Activated naive CD4-positive, alpha-beta T cell treated with anti-CD3 and anti-CD28 coated beads, Interleukin-2, amount 10 ng/mL, durations not matched to agents 7 days and 5 days (primary cell): ENCODE measurements at regions not wholly inside any gene's neighbourhood (a gene's known extent, or its start where the extent isn't known, plus 50 kb on each side); places are given as distances from the start of the nearest gene placed in this dataset.

Experiments
- CTCF ChIA-PET: fragments of 350-600 bp; sonication (Branson Sonifier 250); formaldehyde crosslinking; loops from one replicate; lab custom pipeline; 2021; ENCODE audit warnings: antibody characterized with exemption; lab: Charles Lee
- DNase-seq: peaks from one replicate; pipeline ENCODE4 v3.0.0-alpha.2; 2020
- H3K27ac Mint-ChIP-seq: one replicate; pipeline ENCODE4 v1.8.0; 2021; ENCODE audit warnings: mild to moderate bottlenecking, moderate library complexity, mixed read lengths
- H3K27me3 Mint-ChIP-seq: one replicate; pipeline ENCODE4 v1.8.0; 2021; ENCODE audit warnings: mild to moderate bottlenecking, mixed read lengths
- H3K36me3 Mint-ChIP-seq: one replicate; pipeline ENCODE4 v1.8.0; 2021; ENCODE audit warnings: mixed read lengths
- H3K4me1 Mint-ChIP-seq: one replicate; pipeline ENCODE4 v1.8.0; 2021; ENCODE audit warnings: mixed read lengths
- H3K4me3 Mint-ChIP-seq: one replicate; pipeline ENCODE4 v1.8.0; 2021; ENCODE audit warnings: mild to moderate bottlenecking, moderate library complexity, mixed read lengths
- H3K9me3 Mint-ChIP-seq: one replicate; pipeline ENCODE4 v1.8.0; 2021; ENCODE audit warnings: mixed read lengths

DNA sequence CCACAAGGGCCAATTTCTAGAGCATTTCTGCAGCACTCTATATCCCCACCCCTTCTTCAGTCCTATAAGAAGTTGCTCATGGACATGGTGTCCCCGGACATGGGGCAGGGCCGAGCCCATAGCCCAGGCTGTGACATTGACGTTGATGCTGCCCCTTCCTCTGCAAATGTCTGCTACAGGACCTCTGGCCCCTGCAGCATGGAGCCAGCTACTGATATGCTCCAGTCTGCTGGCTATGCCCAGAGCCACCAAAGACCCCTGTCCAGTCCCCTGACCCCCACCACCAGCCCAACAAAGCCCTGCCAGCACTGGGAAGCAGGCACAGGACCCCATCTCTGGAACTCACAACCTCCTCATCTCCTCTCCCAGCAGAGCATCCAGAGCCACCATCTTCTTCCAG, 120.1 kb upstream of the SMAD3 start:
- Mint-ChIP-seq H3K4me3 (no peak overlapping the region), H3K27ac (peak overlapping the region; percentile 8), H3K36me3 (no peaks in the 10 kb centered on the region), H3K9me3 (no peaks in the 10 kb centered on the region), H3K4me1 (peaks cover 13% of the 10 kb centered on the region), H3K27me3 (peaks cover 24% of the 10 kb centered on the region)
- no peak for DNase-seq
- CTCF ChIA-PET, result interaction anchor here (0.6 to 6.0 kb wide), 11 partner anchors 20 to 890 kb away, joined by 3 to 63 read pairs (median 6); no protein-coding TSS in a partner anchor

DNA sequence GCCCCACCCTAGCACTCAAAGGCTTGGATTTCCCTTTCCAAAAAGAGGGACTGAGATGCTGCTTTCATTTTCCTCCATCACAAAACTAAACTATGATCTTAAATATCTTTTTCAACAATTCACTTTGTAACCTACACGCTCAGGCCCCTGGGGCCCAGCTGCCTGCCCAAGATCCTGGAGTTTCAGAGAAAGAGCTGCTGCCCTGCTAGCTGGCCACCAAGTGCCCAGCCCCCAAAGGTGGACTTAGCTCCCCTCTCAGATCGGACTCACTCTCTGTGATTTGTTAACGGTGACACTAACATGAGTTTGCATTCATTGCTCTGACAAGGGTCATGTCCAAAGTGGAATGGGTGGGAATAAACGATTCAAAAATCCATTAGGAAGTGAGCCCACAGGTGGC, 119.6 kb upstream of the SMAD3 start:
- Mint-ChIP-seq H3K36me3 (no peaks in the 10 kb centered on the region), H3K27ac (no peak overlapping the region), H3K27me3 (peaks cover 29% of the 10 kb centered on the region), H3K4me3 (no peak overlapping the region), H3K4me1 (peaks cover 13% of the 10 kb centered on the region), H3K9me3 (no peaks in the 10 kb centered on the region)
- CTCF ChIA-PET, result interaction anchor here (0.6 to 6.0 kb wide), 16 partner anchors 17 to 889 kb away, joined by 3 to 63 read pairs (median 4); no protein-coding TSS in a partner anchor
- no peak for DNase-seq

DNA sequence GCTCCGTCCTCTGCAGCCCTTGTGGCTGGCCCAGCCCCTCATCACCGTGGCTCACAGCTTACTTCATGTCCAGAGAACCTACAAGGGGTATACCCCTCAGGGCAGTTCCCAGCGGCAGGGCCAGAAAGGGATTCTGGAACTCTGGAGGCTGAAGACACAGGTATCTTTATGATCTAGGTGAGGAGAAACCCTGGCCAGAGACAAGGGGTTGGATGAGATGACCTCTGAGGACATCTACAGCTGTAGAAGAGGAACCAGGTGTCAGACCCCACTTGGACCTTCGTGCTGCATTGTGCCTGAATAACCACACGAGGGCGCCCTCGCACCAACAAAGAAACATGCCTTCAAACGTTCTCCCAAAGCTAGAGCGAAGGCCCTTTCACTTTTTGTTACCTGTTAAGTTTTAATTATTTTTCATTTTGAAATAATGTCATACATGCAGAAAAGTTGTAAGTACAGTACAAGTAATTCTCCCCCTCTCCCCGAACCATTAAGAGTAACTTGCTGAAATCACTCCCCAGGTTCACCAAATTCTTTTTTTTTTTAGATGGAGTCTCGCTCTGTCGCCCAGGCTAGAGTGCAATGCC, 118.7 kb upstream of the SMAD3 start:
- no peak overlapping the region for H3K27ac Mint-ChIP-seq
- no peaks in the 10 kb centered on the region for H3K36me3 Mint-ChIP-seq
- H3K4me1 Mint-ChIP-seq, result peaks cover 13% of the 10 kb centered on the region
- CTCF ChIA-PET, result interaction anchor here (0.6 to 6.0 kb wide), 25 partner anchors 15 to 889 kb away, joined by 3 to 63 read pairs (median 3); no protein-coding TSS in a partner anchor
- H3K4me3 Mint-ChIP-seq, result no peak overlapping the region
- DNase-seq, result peak; percentile 80
- no peaks in the 10 kb centered on the region for H3K9me3 Mint-ChIP-seq
- H3K27me3 Mint-ChIP-seq, result peaks cover 25% of the 10 kb centered on the region

DNA sequence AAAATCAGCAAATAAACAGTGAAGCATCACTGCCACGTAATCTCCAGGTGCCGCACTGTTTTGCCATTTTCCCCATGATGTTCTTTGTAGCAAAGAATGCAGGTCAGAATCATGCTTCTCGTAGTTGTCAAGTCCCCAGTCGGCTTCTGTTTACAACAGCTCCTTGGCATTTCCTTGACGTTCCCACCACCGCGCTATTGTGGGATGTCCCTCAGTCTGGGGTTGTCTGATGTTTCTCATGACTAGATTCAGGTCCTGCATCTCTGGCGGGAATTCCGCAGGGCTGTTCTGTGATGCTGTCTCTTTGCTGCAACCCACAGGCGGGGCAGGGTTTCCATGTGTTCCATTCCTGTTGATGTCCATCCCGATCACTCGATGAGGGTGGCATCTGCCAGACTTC, 117.9 kb upstream of the SMAD3 start:
- H3K27ac Mint-ChIP-seq, result no peak overlapping the region
- peaks cover 13% of the 10 kb centered on the region for H3K4me1 Mint-ChIP-seq
- no peaks in the 10 kb centered on the region for H3K9me3 Mint-ChIP-seq
- H3K4me3 Mint-ChIP-seq, result no peak overlapping the region
- DNase-seq, result no peak
- H3K36me3 Mint-ChIP-seq, result no peaks in the 10 kb centered on the region
- CTCF ChIA-PET, result interaction anchor here (0.9 to 6.0 kb wide), 10 partner anchors 10 to 553 kb away, joined by 3 to 63 read pairs (median 4); no protein-coding TSS in a partner anchor
- peaks cover 25% of the 10 kb centered on the region for H3K27me3 Mint-ChIP-seq

DNA sequence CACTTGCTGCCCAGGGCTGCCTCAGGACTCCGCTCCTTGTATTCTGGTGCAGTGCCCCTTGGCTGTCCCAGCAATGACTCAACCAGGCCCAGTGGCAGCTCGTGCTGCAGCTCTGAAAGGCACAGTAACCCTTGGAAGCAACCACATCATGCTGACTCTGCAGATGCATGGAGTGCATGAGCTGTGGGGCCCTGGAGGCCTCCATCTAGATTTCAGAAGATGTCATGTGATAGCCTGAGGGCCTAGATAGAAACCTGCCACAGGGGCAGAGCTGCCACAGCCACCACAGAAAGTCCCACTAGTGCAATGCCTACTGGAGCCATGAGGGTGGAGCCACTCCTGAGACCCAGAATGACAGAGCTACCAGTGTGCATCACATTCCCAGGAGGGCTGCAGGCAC, 117.1 kb upstream of the SMAD3 start:
- H3K27me3 Mint-ChIP-seq, result peaks cover 30% of the 10 kb centered on the region
- H3K4me1 Mint-ChIP-seq, result peaks cover 13% of the 10 kb centered on the region
- CTCF ChIA-PET, result interaction anchor here (0.7 to 6.0 kb wide), 10 partner anchors 9 to 514 kb away, joined by 3 to 63 read pairs (median 4); partner anchors contain the start of gene SMAD3
- H3K9me3 Mint-ChIP-seq, result no peaks in the 10 kb centered on the region
- H3K27ac Mint-ChIP-seq, result no peak overlapping the region
- no peak overlapping the region for H3K4me3 Mint-ChIP-seq
- no peak for DNase-seq
- H3K36me3 Mint-ChIP-seq, result no peaks in the 10 kb centered on the region

DNA sequence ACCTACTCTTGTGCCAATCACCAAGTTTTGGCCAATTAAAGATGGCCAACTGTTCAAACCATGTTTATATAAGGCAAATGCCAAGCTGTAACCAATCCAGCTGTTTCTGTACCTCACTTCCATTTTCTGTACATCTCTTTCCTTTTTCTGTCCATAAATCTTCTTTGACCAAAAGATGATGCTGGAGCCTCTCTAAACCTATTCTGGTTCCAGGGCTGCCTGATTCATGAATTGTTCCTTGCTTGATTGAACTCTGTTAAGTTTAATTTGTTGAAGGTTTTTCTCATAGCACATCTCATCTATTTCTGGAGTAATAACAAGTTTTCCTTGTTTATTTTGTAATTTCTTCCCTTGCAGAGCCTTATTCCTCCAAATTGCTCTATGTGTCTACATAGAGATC, 115.3 kb upstream of the SMAD3 start:
- H3K27ac Mint-ChIP-seq, result no peak overlapping the region
- H3K4me3 Mint-ChIP-seq, result no peak overlapping the region
- peaks cover 13% of the 10 kb centered on the region for H3K4me1 Mint-ChIP-seq
- peaks cover 38% of the 10 kb centered on the region for H3K27me3 Mint-ChIP-seq
- CTCF ChIA-PET, result interaction anchor here (0.9 to 6.0 kb wide), 2 partner anchors 351 to 355 kb away, joined by 3 to 63 read pairs; no protein-coding TSS in a partner anchor
- no peak for DNase-seq
- H3K9me3 Mint-ChIP-seq, result no peaks in the 10 kb centered on the region
- no peaks in the 10 kb centered on the region for H3K36me3 Mint-ChIP-seq

DNA sequence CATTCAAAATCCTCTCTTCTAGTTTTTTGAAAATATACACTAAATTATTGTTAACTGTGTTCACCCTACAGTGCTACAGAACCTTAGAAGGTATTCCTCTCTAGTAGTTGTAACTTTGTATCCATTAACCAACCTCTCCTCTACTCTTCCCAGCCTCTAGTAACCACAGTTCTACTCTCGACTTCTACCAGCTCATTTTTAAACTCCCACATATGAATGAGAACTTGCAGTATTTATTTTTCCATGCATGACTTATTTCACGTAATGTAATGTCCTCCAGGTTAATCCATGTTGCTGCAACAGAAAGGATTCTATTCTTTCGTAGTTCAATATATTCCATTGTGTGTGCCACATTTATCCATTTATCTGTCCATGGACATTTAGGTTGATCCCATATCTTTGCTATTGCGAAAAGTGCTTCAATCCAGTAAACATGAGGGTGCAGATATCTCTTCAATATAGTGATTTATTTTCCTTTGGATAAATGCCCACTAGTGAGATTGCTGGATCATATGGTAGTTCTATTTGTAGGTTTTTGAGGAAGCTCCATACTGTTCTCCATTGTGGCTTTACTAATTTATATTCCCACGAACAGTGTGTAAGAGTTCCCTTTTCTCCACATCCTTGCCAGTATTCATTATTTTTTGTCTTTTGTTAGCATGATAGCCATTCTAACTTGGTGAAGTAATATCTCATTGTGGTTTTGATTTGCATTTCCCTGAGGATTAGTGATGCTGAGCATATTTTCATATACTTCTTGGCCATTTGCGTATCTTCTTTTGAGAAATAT, 113.7 kb upstream of the SMAD3 start:
- CTCF ChIA-PET, result no interaction called here
- Mint-ChIP-seq H3K27me3 (peaks cover 39% of the 10 kb centered on the region), H3K4me3 (no peak overlapping the region), H3K27ac (no peak overlapping the region), H3K4me1 (peaks cover 12% of the 10 kb centered on the region), H3K36me3 (no peaks in the 10 kb centered on the region), H3K9me3 (no peaks in the 10 kb centered on the region)
- no peak for DNase-seq

DNA sequence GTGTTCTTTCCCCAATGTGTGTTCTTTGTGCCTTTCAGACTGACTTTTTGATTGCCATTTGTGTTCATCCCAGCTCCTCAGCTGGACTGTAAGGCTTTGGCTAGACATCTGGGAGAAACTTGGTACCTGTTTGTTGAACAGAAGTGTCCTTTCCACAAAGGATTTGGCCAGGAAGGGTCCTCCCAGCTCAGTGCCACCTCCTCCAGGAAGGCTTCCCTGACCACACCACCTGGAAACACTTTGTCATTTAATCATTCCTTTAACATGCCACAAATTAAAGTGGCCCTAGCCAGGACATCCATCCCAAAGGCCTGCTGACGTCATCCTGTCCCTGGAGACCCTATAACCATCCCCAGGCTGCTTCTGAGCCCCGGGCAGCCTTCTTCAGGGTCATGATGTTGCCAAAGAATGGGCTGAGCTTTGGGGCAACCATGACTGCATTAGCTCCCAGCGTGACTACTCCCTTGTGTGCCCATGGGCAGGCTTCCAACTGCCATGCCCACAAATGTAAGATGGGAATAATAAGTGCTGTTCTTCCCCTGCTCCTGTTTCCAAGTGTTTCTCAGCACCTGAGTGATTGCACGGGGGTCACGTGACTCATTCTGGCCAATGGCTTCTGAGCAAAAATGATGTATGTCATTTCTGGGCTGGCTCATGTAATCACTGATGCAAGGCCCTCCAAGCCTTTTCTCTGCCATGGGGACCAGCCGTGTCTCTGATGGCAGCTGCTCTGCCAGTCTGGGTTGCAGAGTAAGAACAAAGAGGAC, 112.5 kb upstream of the SMAD3 start:
- Mint-ChIP-seq H3K27ac (no peak overlapping the region), H3K36me3 (no peaks in the 10 kb centered on the region), H3K4me1 (peaks cover 12% of the 10 kb centered on the region), H3K4me3 (no peak overlapping the region), H3K27me3 (peaks cover 41% of the 10 kb centered on the region), H3K9me3 (no peaks in the 10 kb centered on the region)
- CTCF ChIA-PET, result interaction anchor here (1.4 kb wide), 1 partner anchor 9 kb away, joined by 3 read pairs; no protein-coding TSS in a partner anchor
- DNase-seq, result no peak

DNA sequence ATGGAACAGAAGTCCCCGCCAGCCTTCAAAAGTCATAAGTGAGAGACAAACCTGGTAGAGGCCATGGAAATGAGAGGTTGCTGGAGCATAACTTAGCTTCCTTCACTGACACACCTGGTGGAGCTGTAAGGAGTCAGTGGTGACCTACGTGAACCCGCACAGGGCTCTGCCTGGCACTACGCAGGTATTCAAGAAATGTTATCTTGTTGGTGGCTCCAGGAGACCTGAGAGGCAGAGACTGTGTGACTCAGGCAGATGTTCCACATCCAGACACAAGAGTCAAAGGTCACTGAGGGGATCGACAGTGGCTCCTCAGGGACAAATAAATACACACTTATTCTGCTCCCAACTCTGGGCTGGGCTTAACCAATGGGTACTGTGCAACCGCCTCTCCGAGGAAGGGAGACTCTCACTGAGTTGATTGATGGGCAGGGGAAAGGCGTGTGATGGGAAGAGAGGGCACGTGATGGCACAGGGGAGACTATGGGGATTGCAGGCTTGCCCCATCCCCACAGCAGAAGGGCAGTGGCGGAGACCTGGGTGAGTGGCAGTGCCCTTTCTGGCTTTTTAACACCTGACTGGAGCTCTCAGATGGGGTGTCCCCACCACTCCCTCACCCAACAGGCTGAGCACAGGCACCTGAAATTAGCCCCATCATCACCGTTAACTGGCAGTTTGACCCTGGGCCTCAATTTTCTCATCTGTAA, 111.7 kb upstream of the SMAD3 start:
- DNase-seq, result no peak
- Mint-ChIP-seq H3K4me1 (peaks cover 9% of the 10 kb centered on the region), H3K9me3 (no peaks in the 10 kb centered on the region), H3K27ac (peak overlapping the region; percentile 46), H3K27me3 (peaks cover 45% of the 10 kb centered on the region), H3K36me3 (no peaks in the 10 kb centered on the region), H3K4me3 (no peak overlapping the region)
- CTCF ChIA-PET, result interaction anchor here (1.4 kb wide), 1 partner anchor 8 kb away, joined by 3 read pairs; no protein-coding TSS in a partner anchor

DNA sequence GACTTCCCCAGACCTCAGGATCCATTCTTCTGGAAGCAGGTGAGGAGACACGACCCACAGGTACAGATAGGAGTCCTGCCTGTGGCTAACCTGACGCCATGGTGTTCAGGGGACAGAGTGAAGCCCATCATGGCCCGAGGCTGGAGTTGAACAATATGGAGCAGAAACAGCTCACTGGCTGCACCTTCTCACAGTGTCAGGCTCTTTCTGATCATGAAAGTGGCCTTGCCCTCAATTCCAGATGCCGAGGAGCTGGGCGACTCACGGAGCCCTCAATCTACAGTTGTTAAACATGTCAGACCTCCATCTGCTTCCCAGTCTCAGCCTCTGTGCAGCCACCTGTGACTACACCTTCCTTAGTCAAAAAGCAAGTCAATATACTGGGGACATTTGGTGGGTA, 110.8 kb upstream of the SMAD3 start:
- CTCF ChIA-PET, result no interaction called here
- no peaks in the 10 kb centered on the region for H3K36me3 Mint-ChIP-seq
- peaks cover 51% of the 10 kb centered on the region for H3K27me3 Mint-ChIP-seq
- DNase-seq, result no peak
- H3K27ac Mint-ChIP-seq, result no peak overlapping the region
- no peak overlapping the region for H3K4me3 Mint-ChIP-seq
- no peaks in the 10 kb centered on the region for H3K9me3 Mint-ChIP-seq
- H3K4me1 Mint-ChIP-seq, result peaks cover 9% of the 10 kb centered on the region

DNA sequence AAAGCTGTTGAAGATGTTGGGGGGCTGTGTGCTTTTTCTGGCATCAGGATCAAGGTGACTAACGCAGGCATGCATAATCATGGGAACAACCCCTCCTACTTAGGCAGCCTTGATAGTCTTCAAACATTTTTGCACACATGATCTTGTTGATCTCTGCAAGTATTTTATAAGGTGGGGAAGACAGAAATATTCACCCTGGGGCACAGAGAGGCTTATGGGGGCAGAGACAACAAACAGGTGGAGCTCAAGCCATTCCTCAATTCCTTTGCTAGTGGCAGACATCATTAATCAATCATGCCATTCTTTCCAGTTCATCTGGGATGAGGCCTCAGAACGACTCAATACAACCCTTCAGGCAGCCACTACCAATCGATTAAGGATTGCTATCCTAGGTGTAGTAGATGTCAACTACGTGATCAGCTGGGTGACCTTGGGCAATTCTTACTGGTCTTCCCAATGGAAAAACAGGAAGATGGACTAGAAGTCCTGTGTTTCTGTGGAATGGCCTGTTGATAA, 110.3 kb upstream of the SMAD3 start:
- no peaks in the 10 kb centered on the region for H3K36me3 Mint-ChIP-seq
- H3K9me3 Mint-ChIP-seq, result no peaks in the 10 kb centered on the region
- DNase-seq, result no peak
- no peak overlapping the region for H3K27ac Mint-ChIP-seq
- peaks cover 55% of the 10 kb centered on the region for H3K27me3 Mint-ChIP-seq
- CTCF ChIA-PET, result no interaction called here
- no peak overlapping the region for H3K4me3 Mint-ChIP-seq
- H3K4me1 Mint-ChIP-seq, result peaks cover 9% of the 10 kb centered on the region

DNA sequence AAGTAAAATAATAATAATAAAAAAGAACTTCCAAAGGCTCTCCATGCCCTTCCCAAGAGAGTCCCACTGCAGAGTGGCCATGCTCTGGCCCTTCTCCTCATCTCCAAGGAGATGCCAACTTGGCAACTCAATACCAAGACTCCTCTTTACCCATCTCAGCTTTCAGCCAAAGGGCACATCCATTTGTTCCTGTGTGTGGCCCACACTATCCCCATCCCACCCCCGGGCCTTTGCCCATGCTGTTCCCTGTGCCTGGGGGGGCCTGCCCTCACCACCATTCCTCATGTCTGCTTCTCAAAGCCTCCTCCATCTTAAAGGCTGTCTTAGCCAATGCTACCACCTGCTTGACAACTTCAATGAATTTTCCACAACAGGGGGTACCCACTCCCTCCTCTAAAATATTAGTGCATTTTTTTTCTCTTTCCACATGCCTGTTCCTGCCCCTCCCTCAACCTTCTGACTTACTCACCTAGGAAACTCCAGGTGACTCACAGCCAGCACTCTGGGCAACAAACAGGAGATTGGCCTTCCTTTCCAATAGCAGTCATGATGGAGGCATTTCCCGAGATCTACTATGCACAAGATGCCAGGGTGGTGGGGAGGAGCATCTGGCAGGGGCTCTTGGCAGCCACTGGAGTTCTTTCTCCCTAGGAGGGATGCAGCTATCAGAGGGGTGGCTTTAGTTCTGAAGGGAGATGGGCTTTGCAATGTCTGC, 109.4 kb upstream of the SMAD3 start:
- CTCF ChIA-PET, result interaction anchor here (1.5 kb wide), 1 partner anchor 8 kb away, joined by 5 read pairs; no protein-coding TSS in a partner anchor
- peaks cover 9% of the 10 kb centered on the region for H3K4me1 Mint-ChIP-seq
- DNase-seq, result no peak
- no peak overlapping the region for H3K27ac Mint-ChIP-seq
- H3K9me3 Mint-ChIP-seq, result no peaks in the 10 kb centered on the region
- peaks cover 49% of the 10 kb centered on the region for H3K27me3 Mint-ChIP-seq
- no peaks in the 10 kb centered on the region for H3K36me3 Mint-ChIP-seq
- no peak overlapping the region for H3K4me3 Mint-ChIP-seq
